Fibroblast of lung (primary cell): ENCODE measurements at regions not wholly inside any gene's neighbourhood (a gene's known extent, or its start where the extent isn't known, plus 50 kb on each side); places are given as distances from the start of the nearest gene placed in this dataset.

Source experiments
- DNase-seq, 2 donors: peaks; one replicate each; pipeline versions ENCODE4 v3.0.0 to v3.0.0-alpha.2; 2010; ENCODE audit warnings: low read depth in 2 of 2
- H2AFZ ChIP-seq: 2 replicates; pipeline ENCODE4 v1.5.1; 2012; ENCODE audit warnings: low read length, control low read depth, inconsistent platforms
- H3K27ac ChIP-seq: 2 replicates; pipeline ENCODE4 v1.5.1; 2011; ENCODE audit warnings: low read length, control low read depth; ENCODE audit not compliant: insufficient read depth
- H3K27me3 ChIP-seq: 2 replicates; pipeline ENCODE4 v1.5.1; 2011; ENCODE audit warnings: mild to moderate bottlenecking, low read length; ENCODE audit not compliant: control insufficient read depth, insufficient read depth
- H3K36me3 ChIP-seq: 2 replicates; pipeline ENCODE4 v1.5.1; 2011; ENCODE audit warnings: low read length; ENCODE audit not compliant: control insufficient read depth, insufficient read depth
- H3K4me1 ChIP-seq: 2 replicates; pipeline ENCODE4 v1.5.1; 2011; ENCODE audit warnings: low read length; ENCODE audit not compliant: control insufficient read depth, insufficient read depth; ENCODE audit errors: extremely low read depth
- H3K4me2 ChIP-seq: 2 replicates; pipeline ENCODE4 v1.5.1; 2011; ENCODE audit warnings: low read length, control low read depth; ENCODE audit not compliant: insufficient read depth; ENCODE audit errors: extremely low read depth
- H3K4me3 ChIP-seq, 4 experiments: fragments of 200-600 bp in 1 of 4; sonication (generic) in 1 of 4; replicated peaks in 1 of 4; 2 replicates each; pipeline ENCODE4 v1.5.1; 2011 to 2016; ENCODE audit warnings: low read length in 4 of 4, low read depth in 3 of 4, mild to moderate bottlenecking in 3 of 4, control low read depth in 2 of 4, inconsistent platforms in 1 of 4, mixed read lengths in 1 of 4; ENCODE audit not compliant: insufficient read depth in 1 of 4; ENCODE audit errors: control extremely low read depth in 1 of 4
- H3K79me2 ChIP-seq: 2 replicates; pipeline ENCODE4 v1.5.1; 2012; ENCODE audit warnings: mild to moderate bottlenecking, low read length, inconsistent platforms; ENCODE audit not compliant: control insufficient read depth, insufficient read depth
- H3K9ac ChIP-seq: 2 replicates; pipeline ENCODE4 v1.5.1; 2011; ENCODE audit warnings: mild to moderate bottlenecking, low read length, control low read depth; ENCODE audit not compliant: insufficient read depth
- H3K9me3 ChIP-seq: 2 replicates; pipeline ENCODE4 v1.5.1; 2012; ENCODE audit warnings: low read depth, low read length; ENCODE audit not compliant: control insufficient read depth, insufficient read depth
- H4K20me1 ChIP-seq: 2 replicates; pipeline ENCODE4 v1.5.1; 2011; ENCODE audit warnings: low read length; ENCODE audit not compliant: control insufficient read depth, insufficient read depth; ENCODE audit errors: extremely low read depth
- CTCF ChIP-seq, 2 donors: IDR thresholded peaks in 1 of 2; conservative IDR thresholded peaks in 1 of 2; 1 replicate in 1 of 2; 2 replicates in 1 of 2; pipeline ENCODE4 v1.5.1; 2011 to 2012; ENCODE audit warnings: low read length in 2 of 2, control low read depth in 1 of 2, inconsistent platforms in 1 of 2, low read depth in 1 of 2, mild to moderate bottlenecking in 1 of 2
- EZH2 ChIP-seq: IDR thresholded peaks from 2 replicates; pipeline ENCODE4 v1.5.1; 2012; ENCODE audit warnings: low read length, control low read depth, mild to moderate bottlenecking; ENCODE audit errors: missing control alignments

- Histone ChIP-seq H3K9me3 (no peaks in the 10 kb centered on the region), H3K36me3 (no peaks in the 10 kb centered on the region), H3K4me3 (no peak overlapping the region), H3K9ac (no peak overlapping the region), H3K4me1 (no peaks in the 10 kb centered on the region), H2AFZ (no peak overlapping the region), H3K27ac (no peak overlapping the region), H4K20me1 (no peaks in the 10 kb centered on the region), H3K79me2 (no peaks in the 10 kb centered on the region), H3K27me3 (no peaks in the 10 kb centered on the region), H3K4me2 (no peak overlapping the region)
- TF ChIP-seq EZH2 = no peak
- TF ChIP-seq CTCF (conservative IDR thresholded peaks at IDR 0.05 in 1 of 2, IDR thresholded peaks at IDR 0.05 in 1 of 2; ENCODE audit: low read depth in 1 of 2, low read length in 2 of 2) = no peak
- DNase-seq = no peak
Measured at GRCh38 chr1:168906367-168906766, 177.4 kb upstream of the DPT start.

GRCh38 chr1:168907053-168907452, 178.0 kb upstream of the DPT start:
- H4K20me1 ChIP-seq = no peaks in the 10 kb centered on the region
- H3K4me3 ChIP-seq = no peak overlapping the region
- H3K27ac ChIP-seq = no peak overlapping the region
- no peak for DNase-seq
- H3K9me3 ChIP-seq = no peaks in the 10 kb centered on the region
- H3K27me3 ChIP-seq = no peaks in the 10 kb centered on the region
- H3K36me3 ChIP-seq = no peaks in the 10 kb centered on the region
- TF ChIP-seq CTCF (conservative IDR thresholded peaks at IDR 0.05 in 1 of 2, IDR thresholded peaks at IDR 0.05 in 1 of 2; ENCODE audit: low read depth in 1 of 2, low read length in 2 of 2) (no peak), EZH2 (no peak)
- H3K4me2 ChIP-seq = no peak overlapping the region
- no peak overlapping the region for H2AFZ ChIP-seq
- no peaks in the 10 kb centered on the region for H3K79me2 ChIP-seq
- H3K9ac ChIP-seq = no peak overlapping the region
- H3K4me1 ChIP-seq = no peaks in the 10 kb centered on the region

- TF ChIP-seq CTCF (conservative IDR thresholded peaks at IDR 0.05 in 1 of 2, IDR thresholded peaks at IDR 0.05 in 1 of 2; ENCODE audit: low read depth in 1 of 2, low read length in 2 of 2) (no peak), EZH2 (no peak)
- no peak overlapping the region for H2AFZ ChIP-seq
- no peak overlapping the region for H3K4me2 ChIP-seq
- DNase-seq = no peak
- no peaks in the 10 kb centered on the region for H3K36me3 ChIP-seq
- H3K27ac ChIP-seq = no peak overlapping the region
- H3K79me2 ChIP-seq = no peaks in the 10 kb centered on the region
- no peaks in the 10 kb centered on the region for H3K27me3 ChIP-seq
- no peaks in the 10 kb centered on the region for H3K4me1 ChIP-seq
- H3K9ac ChIP-seq = no peak overlapping the region
- no peaks in the 10 kb centered on the region for H4K20me1 ChIP-seq
- no peak overlapping the region for H3K4me3 ChIP-seq
- H3K9me3 ChIP-seq = no peaks in the 10 kb centered on the region
Measured at GRCh38 chr1:168907786-168908348, 178.9 kb upstream of the DPT start.
